22Rv1 (cell line): ENCODE measurements at regions not wholly inside any gene's neighbourhood (a gene's known extent, or its start where the extent isn't known, plus 50 kb on each side); places are given as distances from the start of the nearest gene placed in this dataset.

Experiments used
- CTCF ChIP-seq: fragments of 450-650 bp; IDR thresholded peaks from 2 replicates; pipeline ENCODE4 v1.5.1; 2017; ENCODE audit warnings: mild to moderate bottlenecking
- ZFX ChIP-seq: fragments of 450-650 bp; IDR thresholded peaks from 2 replicates; pipeline ENCODE4 v1.6.1; 2017; ENCODE audit warnings: antibody characterized with exemption, borderline replicate concordance

- TF ChIP-seq CTCF (no peak), ZFX (no peak)
Measured at GRCh38 chr14:73785336-73785833, 66.2 kb upstream of the PTGR2 start.
